K562 (cell line): ENCODE measurements at regions not wholly inside any gene's neighbourhood (a gene's known extent, or its start where the extent isn't known, plus 50 kb on each side); places are given as distances from the start of the nearest gene placed in this dataset.

ENCODE experiments used
- AFF1 ChIP-seq, 2 experiments: fragments of 450-650 bp; IDR thresholded peaks; 2 replicates each; pipeline ENCODE4 v1.6.1; 2018; ENCODE audit warnings: mild to moderate bottlenecking in 2 of 2, low read depth in 1 of 2; ENCODE audit not compliant: partially characterized antibody in 2 of 2
- DACH1 ChIP-seq: fragments of 450-650 bp; IDR thresholded peaks from 2 replicates; pipeline ENCODE4 v1.6.1; 2018; ENCODE audit not compliant: partially characterized antibody
- FIP1L1 ChIP-seq: fragments of 200-400 bp; formaldehyde crosslinking; IDR thresholded peaks from 2 replicates; pipeline ENCODE4 v1.6.1; 2018; ENCODE audit warnings: mild to moderate bottlenecking, low read depth, low read length; ENCODE audit not compliant: poor library complexity, severe bottlenecking
- MAFK ChIP-seq: IDR thresholded peaks from 2 replicates; pipeline ENCODE4 v1.6.1; 2011; ENCODE audit warnings: low read length, improper control_type of control experiment
- MTF1 ChIP-seq: fragments of 250-450 bp; sonication (Bioruptor Pico); IDR thresholded peaks from 2 replicates; pipeline ENCODE4 v1.9.0; 2021; ENCODE audit warnings: moderate library complexity, mild to moderate bottlenecking, inconsistent platforms, borderline replicate concordance
- MXI1 ChIP-seq: IDR thresholded peaks from 2 replicates; pipeline ENCODE4 v1.6.1; 2011; ENCODE audit warnings: low read depth, mild to moderate bottlenecking, improper control_type of control experiment, low read length
- MYC ChIP-seq, 2 experiments: fragments of 250-450 bp in 1 of 2; sonication (Bioruptor Pico) in 1 of 2; IDR thresholded peaks; 2 replicates each; pipeline versions ENCODE4 v1.5.1 to v1.6.1; 2012 to 2021; ENCODE audit warnings: low read depth in 2 of 2, borderline replicate concordance in 1 of 2, improper control_type of control experiment in 1 of 2, low read length in 1 of 2, mild to moderate bottlenecking in 1 of 2, moderate library complexity in 1 of 2
- NCOA2 ChIP-seq, 2 experiments: fragments of 450-650 bp; IDR thresholded peaks; 2 replicates each; pipeline ENCODE4 v1.6.1; 2018; ENCODE audit warnings: mild to moderate bottlenecking in 2 of 2, moderate library complexity in 1 of 2; ENCODE audit not compliant: partially characterized antibody in 2 of 2
- PHTF2 ChIP-seq: fragments of 250-450 bp; sonication (Bioruptor Pico); IDR thresholded peaks from 2 replicates; pipeline ENCODE4 v1.5.0; 2021; ENCODE audit warnings: mild to moderate bottlenecking
- POLR3A ChIP-seq: IDR thresholded peaks from 2 replicates; pipeline ENCODE4 v1.6.1; 2011; ENCODE audit warnings: borderline replicate concordance, mild to moderate bottlenecking, moderate library complexity; ENCODE audit not compliant: insufficient read length, insufficient read depth; ENCODE audit errors: extremely low read depth
- RBM15 ChIP-seq: fragments of 200-400 bp; formaldehyde crosslinking; IDR thresholded peaks from 2 replicates; pipeline ENCODE4 v1.6.1; 2018; ENCODE audit warnings: mild to moderate bottlenecking, low read length, moderate library complexity; ENCODE audit not compliant: insufficient read depth
- RNF2 ChIP-seq: sonication (generic); IDR thresholded peaks from 2 replicates; pipeline ENCODE4 v1.6.1; 2016
- RNF219 ChIP-seq: fragments of 250-450 bp; sonication (Bioruptor Pico); IDR thresholded peaks from 2 replicates; pipeline ENCODE4 v1.5.0; 2022; ENCODE audit warnings: mild to moderate bottlenecking
- SMARCB1 ChIP-seq: IDR thresholded peaks from 2 replicates; pipeline ENCODE4 v1.6.1; 2011; ENCODE audit warnings: improper control_type of control experiment, low read depth; ENCODE audit not compliant: insufficient read length
- SUPT5H ChIP-seq: fragments of 450-650 bp; IDR thresholded peaks from 2 replicates; pipeline ENCODE4 v1.6.1; 2016
- U2AF1 ChIP-seq: fragments of 200-400 bp; formaldehyde crosslinking; optimal IDR thresholded peaks from 2 replicates; pipeline ENCODE3; 2017; ENCODE audit warnings: mild to moderate bottlenecking, low read depth, low read length, moderate library complexity
- ZEB2 ChIP-seq: fragments of 450-650 bp; IDR thresholded peaks from 2 replicates; pipeline ENCODE4 v1.6.1; 2016
- ZHX1 ChIP-seq: fragments of 150-350 bp; conservative IDR thresholded peaks from 2 replicates; pipeline ENCODE4 v1.6.1; 2014; ENCODE audit warnings: low read length
- ZNF239 ChIP-seq: fragments of 250-450 bp; sonication (Bioruptor Pico); IDR thresholded peaks from 2 replicates; pipeline ENCODE4 v1.4.0; 2020; ENCODE audit warnings: mild to moderate bottlenecking
- ZNF436 ChIP-seq: fragments of 250-450, 450-650 bp; sonication (Bioruptor Pico); formaldehyde crosslinking; IDR thresholded peaks from 2 replicates; pipeline ENCODE4 v1.7.0; 2020; ENCODE audit warnings: mild to moderate bottlenecking
- ZNF764 ChIP-seq: fragments of 250-450 bp; sonication (Bioruptor Pico); IDR thresholded peaks from 2 replicates; pipeline ENCODE4 v1.4.0; 2020; ENCODE audit warnings: low read depth, mild to moderate bottlenecking, moderate library complexity
- ZNF766 ChIP-seq: fragments of 200-800 bp; sonication (Bioruptor generic); conservative IDR thresholded peaks from 2 replicates; pipeline ENCODE4 v1.6.1; 2016; ENCODE audit warnings: missing genetic modification characterization, missing compliant biosample characterization

- TF ChIP-seq MAFK (peak; percentile 98), ZEB2 (no peak), ZNF436 (CRISPR knock-in tag) (no peak), ZNF764 (CRISPR knock-in tag) (no peak), SUPT5H (no peak), ZNF766 (CRISPR knock-in tag) (no peak), MYC (IDR thresholded peaks at IDR 0.05; ENCODE audit: low read depth, low read length) (peak; percentile 69), MYC (CRISPR knock-in tag; IDR thresholded peaks at IDR 0.05; ENCODE audit: borderline replicate concordance, low read depth) (no peak), NCOA2 (IDR thresholded peaks at IDR 0.05; ENCODE audit: partially characterized antibody in 2 of 2) (no peak), FIP1L1 (no peak), MTF1 (CRISPR knock-in tag) (no peak), RNF2 (peak; percentile 79), POLR3A (no peak), AFF1 (IDR thresholded peaks at IDR 0.05; ENCODE audit: low read depth in 1 of 2, partially characterized antibody in 2 of 2) (no peak), RNF219 (CRISPR knock-in tag) (no peak), DACH1 (no peak), U2AF1 (no peak), PHTF2 (CRISPR knock-in tag) (no peak), RBM15 (no peak), ZNF239 (CRISPR knock-in tag) (no peak), MXI1 (no peak), SMARCB1 (no peak), ZHX1 (no peak)
Observed at GRCh38 chrX:40434947-40435346, 145.8 kb upstream of the ATP6AP2 start (continued).
